ENCODE measurements at regions not wholly inside any gene's neighbourhood (a gene's known extent, or its start where the extent isn't known, plus 50 kb on each side); places are given as distances from the start of the nearest gene placed in this dataset.

GRCh38 chr16:63326736-63327339 is 1290.6 kb upstream of the CDH8 start:
- H3K4me2 ChIP-seq = no peak overlapping the region
- no peak overlapping the region for H2AFZ ChIP-seq
- no peak for TF ChIP-seq CTCF (IDR thresholded peaks at IDR 0.05; ENCODE audit: poor library complexity)
- TF ChIP-seq EZH2 (IDR thresholded peaks at IDR 0.05; ENCODE audit: borderline replicate concordance) = no peak
- TF ChIP-seq EZH2phosphoT487 (IDR thresholded peaks at IDR 0.05; ENCODE audit: low read depth, severe bottlenecking, unreplicated experiment) = no peak
- no peaks in the 10 kb centered on the region for H3K4me1 ChIP-seq (ENCODE audit: insufficient read depth)
- H3K4me3 ChIP-seq = no peak overlapping the region
- H4K20me1 ChIP-seq (ENCODE audit: insufficient read depth, poor library complexity, severe bottlenecking) = no peaks in the 10 kb centered on the region
- 87% methylated on average over 3 of the region's 3 CpGs for WGBS (ENCODE audit: low lambda C conversion rate, missing lambda C conversion rate)
- H3K36me3 ChIP-seq (replicated peaks; ENCODE audit: insufficient read depth, low read depth) = no peaks in the 10 kb centered on the region
- no peak for DNase-seq (ENCODE audit: low spot score)
- H3K27me3 ChIP-seq = no peaks in the 10 kb centered on the region
- no peaks in the 10 kb centered on the region for H3K9me3 ChIP-seq (ENCODE audit: low read depth)
- no peaks in the 10 kb centered on the region for H3K79me2 ChIP-seq
- no peaks in the 10 kb centered on the region for H3K9me2 ChIP-seq (replicated peaks; ENCODE audit: insufficient read depth)
- H3K27ac ChIP-seq = no peak overlapping the region

- Histone ChIP-seq H3K4me1 (ENCODE audit: insufficient read depth) (no peaks in the 10 kb centered on the region), H4K20me1 (ENCODE audit: insufficient read depth, poor library complexity, severe bottlenecking) (no peaks in the 10 kb centered on the region), H3K9me2 (replicated peaks; ENCODE audit: insufficient read depth) (peaks cover 3% of the 10 kb centered on the region), H3K27ac (no peak overlapping the region), H3K4me3 (no peak overlapping the region), H3K27me3 (no peaks in the 10 kb centered on the region), H2AFZ (no peak overlapping the region), H3K79me2 (no peaks in the 10 kb centered on the region), H3K4me2 (no peak overlapping the region), H3K36me3 (replicated peaks; ENCODE audit: insufficient read depth, low read depth) (no peaks in the 10 kb centered on the region), H3K9me3 (ENCODE audit: low read depth) (no peaks in the 10 kb centered on the region)
- no peak for DNase-seq (ENCODE audit: low spot score)
- WGBS (ENCODE audit: low lambda C conversion rate, missing lambda C conversion rate) = 87% methylated on average over 5 of the region's 5 CpGs
- TF ChIP-seq CTCF (IDR thresholded peaks at IDR 0.05; ENCODE audit: poor library complexity) (no peak), EZH2 (IDR thresholded peaks at IDR 0.05; ENCODE audit: borderline replicate concordance) (no peak)
These were observed 1287.8 kb upstream of the CDH8 start for GRCh38 chr16:63323722-63324705.

GRCh38 chr16:63323055-63323454 is 1286.8 kb upstream of the CDH8 start:
- H3K27me3 ChIP-seq = no peaks in the 10 kb centered on the region
- peaks cover 3% of the 10 kb centered on the region for H3K9me2 ChIP-seq (replicated peaks; ENCODE audit: insufficient read depth)
- no peaks in the 10 kb centered on the region for H4K20me1 ChIP-seq (ENCODE audit: insufficient read depth, poor library complexity, severe bottlenecking)
- H3K4me1 ChIP-seq (ENCODE audit: insufficient read depth) = no peaks in the 10 kb centered on the region
- H3K4me3 ChIP-seq = no peak overlapping the region
- no peaks in the 10 kb centered on the region for H3K36me3 ChIP-seq (replicated peaks; ENCODE audit: insufficient read depth, low read depth)
- DNase-seq (ENCODE audit: low spot score) = no peak
- TF ChIP-seq EZH2 (IDR thresholded peaks at IDR 0.05; ENCODE audit: borderline replicate concordance) = no peak
- no peak for TF ChIP-seq CTCF (IDR thresholded peaks at IDR 0.05; ENCODE audit: poor library complexity)
- no peak for TF ChIP-seq EZH2phosphoT487 (IDR thresholded peaks at IDR 0.05; ENCODE audit: low read depth, severe bottlenecking, unreplicated experiment)
- H3K79me2 ChIP-seq = no peaks in the 10 kb centered on the region
- no peaks in the 10 kb centered on the region for H3K9me3 ChIP-seq (ENCODE audit: low read depth)
- no peak overlapping the region for H3K27ac ChIP-seq
- H2AFZ ChIP-seq = no peak overlapping the region
- 67% methylated on average over 1 of the region's 1 CpG for WGBS (ENCODE audit: low lambda C conversion rate, missing lambda C conversion rate)
- H3K4me2 ChIP-seq = no peak overlapping the region
